Endodermal cell (in vitro differentiated cells): ENCODE measurements at regions not wholly inside any gene's neighbourhood (a gene's known extent, or its start where the extent isn't known, plus 50 kb on each side); places are given as distances from the start of the nearest gene placed in this dataset.

Experiments used
- DNase-seq: peaks from one replicate; pipeline ENCODE4 v3.0.0-alpha.2; 2017
- H3K27ac ChIP-seq: 2 replicates; pipeline ENCODE4 v1.5.1; 2013; ENCODE audit warnings: mild to moderate bottlenecking, low read depth, low read length, moderate library complexity
- H3K27me3 ChIP-seq: 2 replicates; pipeline ENCODE4 v1.6.1; 2013; ENCODE audit warnings: mild to moderate bottlenecking, low read length, moderate library complexity; ENCODE audit not compliant: insufficient read depth, control insufficient read depth, poor library complexity, severe bottlenecking
- H3K36me3 ChIP-seq: 2 replicates; pipeline ENCODE4 v1.7.0; 2013; ENCODE audit warnings: mild to moderate bottlenecking, low read length, moderate library complexity; ENCODE audit not compliant: control insufficient read depth, insufficient read depth
- H3K4me1 ChIP-seq: one replicate; pipeline ENCODE4 v1.7.0; 2013; ENCODE audit warnings: low read length; ENCODE audit not compliant: control insufficient read depth, insufficient read depth
- H3K4me3 ChIP-seq: 2 replicates; pipeline ENCODE4 v1.5.1; 2013; ENCODE audit warnings: mild to moderate bottlenecking, low read length, moderate library complexity
- H3K9ac ChIP-seq: 2 replicates; pipeline ENCODE4 v1.6.1; 2013; ENCODE audit warnings: mild to moderate bottlenecking, low read length, moderate library complexity; ENCODE audit not compliant: poor library complexity, severe bottlenecking; ENCODE audit errors: extremely low read depth
- H3K9me3 ChIP-seq: 2 replicates; pipeline ENCODE4 v1.6.1; 2013; ENCODE audit warnings: mild to moderate bottlenecking, low read length, moderate library complexity; ENCODE audit not compliant: control insufficient read depth
- H3K27ac Mint-ChIP-seq: 2 replicates; pipeline ENCODE4 v1.8.0; 2020; ENCODE audit warnings: mixed read lengths
- H3K27me3 Mint-ChIP-seq: 2 replicates; pipeline ENCODE4 v1.8.0; 2021; ENCODE audit warnings: mild to moderate bottlenecking, mixed read lengths; ENCODE audit not compliant: insufficient read depth
- H3K36me3 Mint-ChIP-seq: 2 replicates; pipeline ENCODE4 v1.8.0; 2020; ENCODE audit warnings: low read depth, mixed read lengths
- H3K4me1 Mint-ChIP-seq: 2 replicates; pipeline ENCODE4 v1.8.0; 2020; ENCODE audit warnings: mixed read lengths
- H3K4me3 Mint-ChIP-seq: 2 replicates; pipeline ENCODE4 v1.8.0; 2020; ENCODE audit warnings: mild to moderate bottlenecking, moderate library complexity, mixed read lengths
- H3K9me3 Mint-ChIP-seq: 2 replicates; pipeline ENCODE4 v1.8.0; 2020; ENCODE audit warnings: mild to moderate bottlenecking, mixed read lengths
- CTCF ChIP-seq: fragments of 200-600 bp; sonication (generic); conservative IDR thresholded peaks from 2 replicates; pipeline ENCODE4 v1.5.0; 2021; ENCODE audit warnings: antibody characterized with exemption, mild to moderate bottlenecking
- WGBS, 2 experiments: methylation state at CpG; one replicate each; pipeline versions ENCODE4 v1.1.5 to v1.1.7; 2013; ENCODE audit warnings: missing lambda C conversion rate in 2 of 2, mixed read lengths in 1 of 2; ENCODE audit not compliant: insufficient coverage in 1 of 2, insufficient read length in 1 of 2; 5-methylcytosine and 5-hydroxymethylcytosine counted together

GRCh38 chr14:61875483-61875882 lies 113.3 kb downstream of the SNAPC1 start:
- Mint-ChIP-seq H3K27ac (no peak overlapping the region), H3K36me3 (no peaks in the 10 kb centered on the region), H3K4me3 (no peak overlapping the region), H3K9me3 (peaks cover 3% of the 10 kb centered on the region), H3K27me3 (no peaks in the 10 kb centered on the region), H3K4me1 (peaks cover 14% of the 10 kb centered on the region)
- no peak overlapping the region for H3K4me3 ChIP-seq
- DNase-seq: no peak
- peaks cover 10% of the 10 kb centered on the region for H3K27me3 ChIP-seq
- TF ChIP-seq CTCF: no peak
- WGBS, 2 experiments: 88 to 97% methylated on average over 1 of the region's 1 CpG
- no peak overlapping the region for H3K9ac ChIP-seq
- H3K4me1 ChIP-seq: no peaks in the 10 kb centered on the region
- peaks cover 5% of the 10 kb centered on the region for H3K9me3 ChIP-seq
- no peak overlapping the region for H3K27ac ChIP-seq
- H3K36me3 ChIP-seq: no peaks in the 10 kb centered on the region

DNA sequence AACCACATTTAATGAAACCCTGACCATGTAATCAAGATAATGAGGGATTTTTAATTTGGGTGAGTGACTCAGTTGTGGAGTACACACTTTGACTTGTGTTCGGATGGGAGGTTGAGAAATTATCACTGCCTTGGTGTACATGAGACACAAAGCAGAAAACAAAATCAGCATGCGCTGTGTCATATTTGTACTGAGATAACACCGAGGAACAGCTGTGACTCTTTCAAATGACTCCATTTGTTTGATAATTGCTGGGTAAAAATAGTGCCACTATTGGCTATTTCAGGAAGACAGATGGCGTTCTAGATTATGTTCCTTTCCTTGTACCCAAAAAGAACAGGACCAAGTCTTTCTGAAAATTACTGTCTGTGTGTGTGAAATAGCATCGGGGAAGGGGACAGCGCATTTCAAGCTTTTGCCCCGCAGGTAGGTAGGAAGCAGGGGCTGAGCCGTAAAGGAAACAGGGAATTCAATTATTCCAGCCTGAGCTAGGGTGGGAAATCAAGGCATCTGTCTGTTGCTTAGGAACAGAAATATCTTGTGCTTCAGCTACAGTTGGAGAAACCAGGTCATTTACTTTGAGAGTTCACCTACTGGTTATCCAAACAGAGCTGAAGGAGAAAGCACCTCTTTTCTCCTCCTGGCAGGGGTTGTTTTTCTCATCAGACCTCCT lies 114.3 kb downstream of the SNAPC1 start:
- H3K27me3 Mint-ChIP-seq: no peaks in the 10 kb centered on the region

DNA sequence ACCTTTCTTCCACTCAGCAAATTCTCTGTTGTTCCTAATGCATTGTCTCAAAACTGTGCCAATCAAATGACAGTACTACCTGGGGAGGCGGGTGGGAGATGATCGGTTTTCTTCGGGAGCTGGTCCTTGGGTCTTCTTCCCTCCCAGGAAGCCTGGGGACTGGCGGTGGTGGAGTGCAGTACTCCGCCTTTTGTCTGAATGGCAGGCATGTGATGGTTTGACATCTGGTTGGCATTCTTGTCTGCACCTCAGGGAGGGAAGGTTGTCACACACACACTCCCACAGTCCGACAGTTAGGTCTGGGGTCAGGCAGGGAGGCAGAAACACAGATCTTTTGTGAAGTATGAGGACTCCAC lies 114.8 kb downstream of the SNAPC1 start:
- no peak for DNase-seq
- no peaks in the 10 kb centered on the region for H3K27me3 Mint-ChIP-seq
- H3K4me3 Mint-ChIP-seq: no peak overlapping the region
- 88% methylated on average over 6 of the region's 6 CpGs; no CpG with 5 or more reads in 1 of the 2 experiments for WGBS, 2 experiments
- no peaks in the 10 kb centered on the region for H3K36me3 Mint-ChIP-seq
- Histone ChIP-seq H3K36me3 (no peaks in the 10 kb centered on the region), H3K4me3 (no peak overlapping the region), H3K27ac (no peak overlapping the region), H3K9me3 (no peaks in the 10 kb centered on the region), H3K4me1 (no peaks in the 10 kb centered on the region), H3K9ac (no peak overlapping the region), H3K27me3 (peaks cover 16% of the 10 kb centered on the region)
- H3K4me1 Mint-ChIP-seq: peaks cover 14% of the 10 kb centered on the region
- no peaks in the 10 kb centered on the region for H3K9me3 Mint-ChIP-seq
- peak; percentile 23 for TF ChIP-seq CTCF
- H3K27ac Mint-ChIP-seq: no peak overlapping the region

More for the DNA sequence above, 114.3 kb downstream of the SNAPC1 start:
- H3K9me3 Mint-ChIP-seq: no peaks in the 10 kb centered on the region
- Histone ChIP-seq H3K27me3 (peaks cover 16% of the 10 kb centered on the region), H3K4me1 (no peaks in the 10 kb centered on the region), H3K27ac (no peak overlapping the region), H3K4me3 (no peak overlapping the region), H3K36me3 (no peaks in the 10 kb centered on the region), H3K9me3 (no peaks in the 10 kb centered on the region), H3K9ac (no peak overlapping the region)
- no peak for TF ChIP-seq CTCF
- H3K4me3 Mint-ChIP-seq: no peak overlapping the region
- no peak for DNase-seq
- no peak overlapping the region for H3K27ac Mint-ChIP-seq
- H3K36me3 Mint-ChIP-seq: no peaks in the 10 kb centered on the region
- H3K4me1 Mint-ChIP-seq: peaks cover 14% of the 10 kb centered on the region
- 91 to 92% methylated on average over 3 to 8 of the region's 8 CpGs for WGBS, 2 experiments
